Endodermal cell (in vitro differentiated cells): ENCODE measurements at regions not wholly inside any gene's neighbourhood (a gene's known extent, or its start where the extent isn't known, plus 50 kb on each side); places are given as distances from the start of the nearest gene placed in this dataset.

Source experiments
- DNase-seq: peaks from one replicate; pipeline ENCODE4 v3.0.0-alpha.2; 2017
- H3K27ac ChIP-seq: 2 replicates; pipeline ENCODE4 v1.5.1; 2013; ENCODE audit warnings: mild to moderate bottlenecking, low read depth, low read length, moderate library complexity
- H3K27me3 ChIP-seq: 2 replicates; pipeline ENCODE4 v1.6.1; 2013; ENCODE audit warnings: mild to moderate bottlenecking, low read length, moderate library complexity; ENCODE audit not compliant: insufficient read depth, control insufficient read depth, poor library complexity, severe bottlenecking
- H3K36me3 ChIP-seq: 2 replicates; pipeline ENCODE4 v1.7.0; 2013; ENCODE audit warnings: mild to moderate bottlenecking, low read length, moderate library complexity; ENCODE audit not compliant: control insufficient read depth, insufficient read depth
- H3K4me1 ChIP-seq: one replicate; pipeline ENCODE4 v1.7.0; 2013; ENCODE audit warnings: low read length; ENCODE audit not compliant: control insufficient read depth, insufficient read depth
- H3K4me3 ChIP-seq: 2 replicates; pipeline ENCODE4 v1.5.1; 2013; ENCODE audit warnings: mild to moderate bottlenecking, low read length, moderate library complexity
- H3K9ac ChIP-seq: 2 replicates; pipeline ENCODE4 v1.6.1; 2013; ENCODE audit warnings: mild to moderate bottlenecking, low read length, moderate library complexity; ENCODE audit not compliant: poor library complexity, severe bottlenecking; ENCODE audit errors: extremely low read depth
- H3K9me3 ChIP-seq: 2 replicates; pipeline ENCODE4 v1.6.1; 2013; ENCODE audit warnings: mild to moderate bottlenecking, low read length, moderate library complexity; ENCODE audit not compliant: control insufficient read depth
- H3K27ac Mint-ChIP-seq: 2 replicates; pipeline ENCODE4 v1.8.0; 2020; ENCODE audit warnings: mixed read lengths
- H3K27me3 Mint-ChIP-seq: 2 replicates; pipeline ENCODE4 v1.8.0; 2021; ENCODE audit warnings: mild to moderate bottlenecking, mixed read lengths; ENCODE audit not compliant: insufficient read depth
- H3K36me3 Mint-ChIP-seq: 2 replicates; pipeline ENCODE4 v1.8.0; 2020; ENCODE audit warnings: low read depth, mixed read lengths
- H3K4me1 Mint-ChIP-seq: 2 replicates; pipeline ENCODE4 v1.8.0; 2020; ENCODE audit warnings: mixed read lengths
- H3K4me3 Mint-ChIP-seq: 2 replicates; pipeline ENCODE4 v1.8.0; 2020; ENCODE audit warnings: mild to moderate bottlenecking, moderate library complexity, mixed read lengths
- H3K9me3 Mint-ChIP-seq: 2 replicates; pipeline ENCODE4 v1.8.0; 2020; ENCODE audit warnings: mild to moderate bottlenecking, mixed read lengths
- CTCF ChIP-seq: fragments of 200-600 bp; sonication (generic); conservative IDR thresholded peaks from 2 replicates; pipeline ENCODE4 v1.5.0; 2021; ENCODE audit warnings: antibody characterized with exemption, mild to moderate bottlenecking
- WGBS, 2 experiments: methylation state at CpG; one replicate each; pipeline versions ENCODE4 v1.1.5 to v1.1.7; 2013; ENCODE audit warnings: missing lambda C conversion rate in 2 of 2, mixed read lengths in 1 of 2; ENCODE audit not compliant: insufficient coverage in 1 of 2, insufficient read length in 1 of 2; 5-methylcytosine and 5-hydroxymethylcytosine counted together

DNA sequence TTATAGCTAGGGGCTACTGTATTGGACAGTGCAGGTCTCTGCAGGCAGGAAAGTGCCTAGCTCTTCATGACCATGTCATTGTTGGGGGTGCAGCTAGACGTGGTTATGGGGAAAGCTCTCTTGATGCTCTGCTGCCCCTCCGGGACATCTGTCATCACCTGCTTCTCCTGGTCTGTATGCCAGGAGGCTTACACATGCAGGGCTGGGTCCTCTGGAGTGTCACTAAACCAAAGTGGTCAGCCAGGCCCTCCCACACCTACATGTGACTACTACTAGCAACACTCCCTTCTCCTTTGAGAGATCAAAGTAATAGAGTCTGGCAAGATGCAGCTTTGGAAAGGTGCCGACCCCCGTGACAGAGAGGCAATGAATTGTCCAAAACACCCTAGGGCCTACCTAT lies 98.5 kb downstream of the SST start:
- H3K4me3 ChIP-seq, result no peak overlapping the region
- H3K36me3 ChIP-seq, result no peaks in the 10 kb centered on the region
- DNase-seq, result no peak
- no peaks in the 10 kb centered on the region for H3K27me3 ChIP-seq
- Mint-ChIP-seq H3K4me3 (no peak overlapping the region), H3K36me3 (no peaks in the 10 kb centered on the region), H3K27ac (no peak overlapping the region), H3K27me3 (no peaks in the 10 kb centered on the region), H3K4me1 (peaks cover 36% of the 10 kb centered on the region), H3K9me3 (peaks cover 12% of the 10 kb centered on the region)
- H3K27ac ChIP-seq, result no peak overlapping the region
- WGBS, 2 experiments, result 91 to 94% methylated on average over 3 to 4 of the region's 4 CpGs
- peaks cover 14% of the 10 kb centered on the region for H3K9me3 ChIP-seq
- TF ChIP-seq CTCF, result no peak
- peaks cover 27% of the 10 kb centered on the region for H3K4me1 ChIP-seq
- H3K9ac ChIP-seq, result no peak overlapping the region

- Histone ChIP-seq H3K4me1 (peaks cover 31% of the 10 kb centered on the region), H3K27me3 (no peaks in the 10 kb centered on the region), H3K36me3 (no peaks in the 10 kb centered on the region), H3K4me3 (peak overlapping the region; percentile 37), H3K9me3 (peaks cover 14% of the 10 kb centered on the region), H3K9ac (no peak overlapping the region), H3K27ac (no peak overlapping the region)
- H3K9me3 Mint-ChIP-seq, result peaks cover 12% of the 10 kb centered on the region
- peaks cover 45% of the 10 kb centered on the region for H3K4me1 Mint-ChIP-seq
- no peak overlapping the region for H3K27ac Mint-ChIP-seq
- no peak for DNase-seq
- H3K36me3 Mint-ChIP-seq, result no peaks in the 10 kb centered on the region
- no peak overlapping the region for H3K4me3 Mint-ChIP-seq
- H3K27me3 Mint-ChIP-seq, result no peaks in the 10 kb centered on the region
- TF ChIP-seq CTCF, result no peak
- WGBS, 2 experiments, result 93 to 100% methylated on average over 1 of the region's 2 CpGs
Measured at GRCh38 chr3:187570776-187571175, 99.4 kb downstream of the SST start.

DNA sequence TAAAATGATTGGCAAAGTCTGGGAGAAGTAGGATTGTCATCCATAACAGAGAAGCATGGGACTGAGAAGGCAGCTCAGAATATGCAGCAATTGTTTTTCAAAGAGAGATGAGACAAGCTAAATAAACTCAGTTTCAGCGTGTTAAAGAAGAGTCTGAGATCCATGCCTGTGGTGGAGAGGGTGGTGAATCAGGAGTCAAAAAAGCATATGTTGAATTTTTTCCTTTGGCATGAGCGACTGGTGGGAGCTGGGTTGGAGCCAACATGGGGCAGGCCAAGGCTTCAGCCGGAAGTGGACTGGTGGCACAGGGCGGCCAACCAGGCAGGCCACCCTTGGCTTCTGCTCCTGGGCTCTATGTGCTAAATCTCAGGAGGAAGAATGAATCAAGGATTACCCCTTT lies 102.0 kb downstream of the SST start:
- peaks cover 14% of the 10 kb centered on the region for H3K9me3 ChIP-seq
- Mint-ChIP-seq H3K27ac (peak overlapping the region; percentile 69), H3K4me1 (peaks cover 51% of the 10 kb centered on the region), H3K4me3 (no peak overlapping the region), H3K36me3 (no peaks in the 10 kb centered on the region), H3K9me3 (peaks cover 12% of the 10 kb centered on the region), H3K27me3 (no peaks in the 10 kb centered on the region)
- TF ChIP-seq CTCF, result no peak
- H3K9ac ChIP-seq, result no peak overlapping the region
- H3K27ac ChIP-seq, result no peak overlapping the region
- no peaks in the 10 kb centered on the region for H3K27me3 ChIP-seq
- peaks cover 31% of the 10 kb centered on the region for H3K4me1 ChIP-seq
- H3K4me3 ChIP-seq, result peak overlapping the region; percentile 20
- 79 to 93% methylated on average over 1 to 4 of the region's 4 CpGs for WGBS, 2 experiments
- H3K36me3 ChIP-seq, result no peaks in the 10 kb centered on the region
- no peak for DNase-seq
